ENCODE measurements at regions not wholly inside any gene's neighbourhood (a gene's known extent, or its start where the extent isn't known, plus 50 kb on each side); places are given as distances from the start of the nearest gene placed in this dataset.
A peak's percentile ranks its signal among the peaks of the same experiment; 100 is the strongest.

- no peak for DNase-seq (ENCODE audit: low read depth)
Measured at GRCh38 chr15:60057554-60057953, 53.4 kb downstream of the FOXB1 start.

GRCh38 chr15:60059186-60059585 lies 55.1 kb downstream of the FOXB1 start:
- DNase-seq (ENCODE audit: low read depth) = no peak

GRCh38 chr15:60061758-60062157 lies 57.6 kb downstream of the FOXB1 start:
- no peak for DNase-seq (ENCODE audit: low read depth)

- DNase-seq (ENCODE audit: low read depth) = peak; percentile 69
Measured at GRCh38 chr15:60062826-60063225, 58.7 kb downstream of the FOXB1 start.

GRCh38 chr15:60065951-60066350 lies 61.8 kb downstream of the FOXB1 start:
- no peak for DNase-seq (ENCODE audit: low read depth)

- DNase-seq (ENCODE audit: low read depth) = peak; percentile 78
Measured at GRCh38 chr15:60070838-60071493, 66.9 kb downstream of the FOXB1 start.

- DNase-seq (ENCODE audit: low read depth) = peak; percentile 5
Measured at GRCh38 chr15:60072826-60073465, 68.8 kb downstream of the FOXB1 start.

- DNase-seq (ENCODE audit: low read depth) = no peak
Measured at GRCh38 chr15:60073466-60073840, 69.3 kb downstream of the FOXB1 start.

GRCh38 chr15:60074181-60074885 lies 70.2 kb downstream of the FOXB1 start:
- no peak for DNase-seq (ENCODE audit: low read depth)

GRCh38 chr15:60076045-60076444 lies 71.9 kb downstream of the FOXB1 start:
- DNase-seq (ENCODE audit: low read depth) = no peak

- DNase-seq (ENCODE audit: low read depth) = no peak
Measured at GRCh38 chr15:60076582-60077276, 72.6 kb downstream of the FOXB1 start.

GRCh38 chr15:60077581-60078359 lies 73.7 kb downstream of the FOXB1 start:
- DNase-seq (ENCODE audit: low read depth) = no peak

- peak; percentile 50 for DNase-seq (ENCODE audit: low read depth)
Measured at GRCh38 chr15:60079210-60079609, 75.1 kb downstream of the FOXB1 start.

GRCh38 chr15:60081976-60082375 lies 77.9 kb downstream of the FOXB1 start:
- no peak for DNase-seq (ENCODE audit: low read depth)

- DNase-seq (ENCODE audit: low read depth) = peak; percentile 51
Measured at GRCh38 chr15:60083318-60083717, 79.2 kb downstream of the FOXB1 start.

- peak; percentile 34 for DNase-seq (ENCODE audit: low read depth)
Measured at GRCh38 chr15:60086681-60087429, 82.7 kb downstream of the FOXB1 start.

- DNase-seq (ENCODE audit: low read depth) = no peak
Measured at GRCh38 chr15:60087561-60087960, 83.5 kb downstream of the FOXB1 start.

GRCh38 chr15:60090747-60091146 lies 86.6 kb downstream of the FOXB1 start:
- DNase-seq (ENCODE audit: low read depth) = no peak

GRCh38 chr15:60091157-60091556 lies 87.0 kb downstream of the FOXB1 start:
- peak; percentile 89 for DNase-seq (ENCODE audit: low read depth)

GRCh38 chr15:60091911-60092310 lies 87.8 kb downstream of the FOXB1 start:
- DNase-seq (ENCODE audit: low read depth) = no peak

Data from fibroblast of gingiva (primary cell).